ENCODE measurements at regions not wholly inside any gene's neighbourhood (a gene's known extent, or its start where the extent isn't known, plus 50 kb on each side); places are given as distances from the start of the nearest gene placed in this dataset.

DNA sequence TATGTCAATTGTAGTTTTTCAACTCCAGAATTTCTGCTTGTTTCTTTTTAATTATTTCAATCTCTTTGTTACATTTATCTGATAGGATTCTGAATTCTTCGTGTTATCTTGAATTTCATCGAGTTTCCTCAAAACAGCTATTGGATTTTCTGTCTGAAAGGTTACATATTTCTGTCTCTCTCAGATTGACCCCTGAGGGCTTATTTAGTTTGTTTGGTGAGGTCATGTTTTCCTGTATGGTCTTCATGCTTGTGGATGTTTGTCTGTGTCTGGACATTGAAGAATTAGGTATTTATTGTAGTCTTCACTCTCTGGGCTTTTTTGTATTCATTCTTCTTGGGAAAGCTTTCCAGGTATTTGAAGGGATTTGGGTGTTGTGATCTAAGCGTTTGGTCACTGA lies 85.6 kb downstream of the SNAPC1 start:
- ChIA-PET POLR2A (no interaction called here), CTCF (no interaction called here)
- no peak for TF ChIP-seq CTBP1 (IDR thresholded peaks at IDR 0.05; ENCODE audit: borderline replicate concordance)
- TF ChIP-seq FOXM1 (IDR thresholded peaks at IDR 0.05; ENCODE audit: borderline replicate concordance) = no peak
- DNase-seq (ENCODE audit: extremely low spot score) = no peak

DNA sequence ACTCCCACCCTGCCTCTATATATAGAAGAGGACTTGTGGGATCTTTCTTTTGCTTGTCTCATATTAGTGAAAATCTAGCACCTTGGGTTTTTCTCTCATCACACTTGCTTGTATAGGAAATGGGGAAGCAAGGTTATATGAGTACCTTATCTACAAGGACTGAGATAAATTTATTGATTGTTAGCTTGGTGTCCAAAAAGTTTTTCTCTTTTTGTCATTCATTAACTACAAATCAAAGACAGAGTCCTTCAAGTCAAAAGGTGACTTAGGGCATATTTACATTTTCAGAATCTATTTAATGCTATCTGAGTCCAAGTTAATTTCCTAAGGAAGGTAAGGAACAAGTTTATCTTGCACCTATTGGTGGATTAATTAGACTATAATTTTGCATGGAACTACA lies 92.7 kb downstream of the SNAPC1 start:
- ChIA-PET CTCF (no interaction called here), POLR2A (no interaction called here)
- DNase-seq (ENCODE audit: extremely low spot score) = no peak
- TF ChIP-seq HDGF (IDR thresholded peaks at IDR 0.05; ENCODE audit: borderline replicate concordance) (no peak), FOXM1 (IDR thresholded peaks at IDR 0.05; ENCODE audit: borderline replicate concordance) (no peak), FOXK2 (IDR thresholded peaks at IDR 0.05) (no peak), LEF1 (IDR thresholded peaks at IDR 0.05; ENCODE audit: borderline replicate concordance) (no peak), L3MBTL2 (conservative IDR thresholded peaks at IDR 0.05) (no peak)

DNA sequence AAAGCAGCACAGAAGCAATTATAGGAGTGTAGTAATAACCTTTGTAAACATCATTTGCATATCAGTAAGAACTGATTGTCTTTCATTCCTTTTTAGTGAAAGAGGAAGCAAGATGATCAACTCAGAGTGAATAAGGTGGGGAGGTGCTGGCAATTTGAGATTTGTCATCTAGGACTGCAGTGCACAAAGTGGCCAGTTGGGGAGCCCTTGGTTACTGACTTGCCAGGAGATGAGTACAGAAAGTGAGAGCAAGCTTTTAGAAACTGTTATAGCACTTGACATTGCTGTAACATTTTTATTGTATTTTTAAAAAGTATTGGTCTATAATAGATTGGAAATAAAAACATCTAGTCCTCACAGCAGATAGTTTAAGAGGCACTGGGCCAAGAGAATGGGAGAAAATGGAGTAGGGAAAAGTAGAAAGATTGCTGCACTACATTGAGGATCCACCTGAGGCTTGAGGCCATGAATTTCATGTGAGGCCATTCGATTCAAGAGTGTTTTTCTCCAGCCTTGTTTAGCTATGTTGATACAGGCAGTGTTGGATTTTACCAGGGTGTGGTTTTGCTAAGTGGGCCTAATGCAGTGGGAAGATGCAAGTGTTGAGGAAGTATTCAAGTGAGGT lies 98.2 kb downstream of the SNAPC1 start:
- peak; percentile 64 for DNase-seq (ENCODE audit: extremely low spot score)
- TF ChIP-seq L3MBTL2 (conservative IDR thresholded peaks at IDR 0.05) = no peak
- no peak for TF ChIP-seq ARNT (IDR thresholded peaks at IDR 0.05)
- no peak for TF ChIP-seq FOXM1 (IDR thresholded peaks at IDR 0.05; ENCODE audit: borderline replicate concordance)
- TF ChIP-seq FOXA1 (IDR thresholded peaks at IDR 0.05) = no peak
- TF ChIP-seq PKNOX1 (IDR thresholded peaks at IDR 0.05) = no peak
- TF ChIP-seq BHLHE40 (IDR thresholded peaks at IDR 0.05; ENCODE audit: borderline replicate concordance) = no peak
- TF ChIP-seq TARDBP (IDR thresholded peaks at IDR 0.05) = no peak
- no peak for TF ChIP-seq LEF1 (IDR thresholded peaks at IDR 0.05; ENCODE audit: borderline replicate concordance)
- no peak for TF ChIP-seq ZNF384 (IDR thresholded peaks at IDR 0.05)
- no peak for TF ChIP-seq SUZ12 (IDR thresholded peaks at IDR 0.05)
- CTCF ChIA-PET = interaction anchor here (0.7 to 1.2 kb wide), 3 partner anchors 24 to 1164 kb away, joined by 3 to 4 read pairs (median 3); no protein-coding TSS in a partner anchor
- POLR2A ChIA-PET = no interaction called here

- POLR2A ChIA-PET = no interaction called here
- TF ChIP-seq ELF4 (IDR thresholded peaks at IDR 0.05) (no peak), TARDBP (IDR thresholded peaks at IDR 0.05) (no peak), SP1 (IDR thresholded peaks at IDR 0.05) (no peak), HDGF (IDR thresholded peaks at IDR 0.05; ENCODE audit: borderline replicate concordance) (no peak), ARNT (IDR thresholded peaks at IDR 0.05) (no peak), FOXK2 (IDR thresholded peaks at IDR 0.05) (no peak), NFRKB (IDR thresholded peaks at IDR 0.05) (no peak), L3MBTL2 (conservative IDR thresholded peaks at IDR 0.05) (no peak), FOXA1 (IDR thresholded peaks at IDR 0.05) (no peak), BHLHE40 (IDR thresholded peaks at IDR 0.05; ENCODE audit: borderline replicate concordance) (no peak), CTBP1 (IDR thresholded peaks at IDR 0.05; ENCODE audit: borderline replicate concordance) (no peak), ZNF384 (IDR thresholded peaks at IDR 0.05) (no peak), FOXM1 (IDR thresholded peaks at IDR 0.05; ENCODE audit: borderline replicate concordance) (no peak), PKNOX1 (IDR thresholded peaks at IDR 0.05) (no peak), LEF1 (IDR thresholded peaks at IDR 0.05; ENCODE audit: borderline replicate concordance) (no peak), SUZ12 (IDR thresholded peaks at IDR 0.05) (no peak)
- DNase-seq (ENCODE audit: extremely low spot score) = no peak
- CTCF ChIA-PET = interaction anchor here (0.6 to 1.2 kb wide), 4 partner anchors 12 to 1163 kb away, joined by 3 to 4 read pairs (median 3); no protein-coding TSS in a partner anchor
Observed at GRCh38 chr14:61861320-61861865, 99.2 kb downstream of the SNAPC1 start.

GRCh38 chr14:61864329-61864898 lies 102.2 kb downstream of the SNAPC1 start:
- CTCF ChIA-PET = no interaction called here
- TF ChIP-seq SUZ12 (IDR thresholded peaks at IDR 0.05) (no peak), FOXK2 (IDR thresholded peaks at IDR 0.05) (no peak), ARNT (IDR thresholded peaks at IDR 0.05) (no peak), CTBP1 (IDR thresholded peaks at IDR 0.05; ENCODE audit: borderline replicate concordance) (no peak), NFRKB (IDR thresholded peaks at IDR 0.05) (no peak), SP1 (IDR thresholded peaks at IDR 0.05) (no peak), FOXA1 (IDR thresholded peaks at IDR 0.05) (no peak), L3MBTL2 (conservative IDR thresholded peaks at IDR 0.05) (no peak), ZNF384 (IDR thresholded peaks at IDR 0.05) (no peak)
- POLR2A ChIA-PET = no interaction called here
- no peak for DNase-seq (ENCODE audit: extremely low spot score)

DNA sequence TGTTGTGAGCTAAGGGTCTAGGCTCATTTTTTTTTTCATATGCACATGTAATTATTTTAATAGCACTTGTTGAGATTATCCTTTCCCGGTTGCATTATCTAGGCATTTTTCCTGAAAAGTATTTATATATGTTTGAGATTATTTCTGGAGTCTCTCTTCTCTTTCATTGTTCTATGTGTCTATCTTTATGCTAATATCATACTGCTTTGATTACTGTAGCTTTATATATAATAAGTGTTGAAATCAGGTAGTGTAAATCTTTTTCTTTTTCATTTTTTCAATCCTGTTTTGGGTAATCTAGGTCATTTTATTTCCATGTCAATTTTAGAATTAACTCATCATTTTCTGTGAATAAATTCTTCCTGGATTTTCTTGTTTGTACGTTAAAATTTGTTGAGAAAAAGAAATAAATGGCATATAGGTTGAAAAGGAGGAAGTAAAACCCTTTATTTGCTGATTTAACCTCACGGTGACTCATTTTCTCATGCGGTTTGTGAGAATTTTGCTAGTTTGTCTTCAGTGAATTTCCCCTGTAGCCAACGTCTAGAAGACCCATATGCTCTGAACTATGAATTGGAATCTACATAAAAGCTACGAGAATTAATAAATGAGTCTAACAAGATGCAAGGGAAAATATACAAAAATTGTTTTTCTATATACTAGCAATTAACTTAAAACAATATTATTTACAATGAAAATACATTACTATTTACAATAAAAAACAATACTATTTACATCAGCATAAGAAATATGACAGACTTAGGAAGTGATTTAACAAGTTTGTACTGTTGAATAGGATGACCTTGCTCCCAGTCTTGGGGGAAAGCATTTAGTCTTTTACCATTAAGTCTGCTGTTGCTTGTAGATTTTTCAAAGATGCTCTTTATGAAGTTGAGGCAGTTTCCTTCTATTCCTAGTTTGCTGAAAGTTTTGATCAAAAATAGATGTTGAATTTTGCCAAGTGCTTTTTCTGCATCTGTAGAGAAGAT lies 105.0 kb downstream of the SNAPC1 start:
- TF ChIP-seq SP1 (IDR thresholded peaks at IDR 0.05) = no peak
- TF ChIP-seq FOXK2 (IDR thresholded peaks at IDR 0.05) = no peak
- no peak for TF ChIP-seq CTBP1 (IDR thresholded peaks at IDR 0.05; ENCODE audit: borderline replicate concordance)
- no peak for TF ChIP-seq TARDBP (IDR thresholded peaks at IDR 0.05)
- no peak for TF ChIP-seq NFRKB (IDR thresholded peaks at IDR 0.05)
- TF ChIP-seq ELF4 (IDR thresholded peaks at IDR 0.05) = no peak
- TF ChIP-seq PKNOX1 (IDR thresholded peaks at IDR 0.05) = no peak
- no peak for TF ChIP-seq ARNT (IDR thresholded peaks at IDR 0.05)
- TF ChIP-seq L3MBTL2 (conservative IDR thresholded peaks at IDR 0.05) = no peak
- no peak for TF ChIP-seq HDGF (IDR thresholded peaks at IDR 0.05; ENCODE audit: borderline replicate concordance)
- no peak for TF ChIP-seq BHLHE40 (IDR thresholded peaks at IDR 0.05; ENCODE audit: borderline replicate concordance)
- TF ChIP-seq SUZ12 (IDR thresholded peaks at IDR 0.05) = no peak
- CTCF ChIA-PET = no interaction called here
- POLR2A ChIA-PET = no interaction called here
- DNase-seq (ENCODE audit: extremely low spot score) = no peak

Data from HEK293T (cell line).